ENCODE measurements at regions not wholly inside any gene's neighbourhood (a gene's known extent, or its start where the extent isn't known, plus 50 kb on each side); places are given as distances from the start of the nearest gene placed in this dataset.

GRCh38 chr5:159405611-159406031 is 75.3 kb upstream of the IL12B start:
- H3K4me3 ChIP-seq (ENCODE audit: low read depth in 1 of 2, low read length in 2 of 2): no peak overlapping the region
- H2AFZ ChIP-seq (ENCODE audit: low read depth, low read length): no peak overlapping the region
- ATAC-seq (ENCODE audit: insufficient read depth, low read depth) (no peak; the same call in 2 of the 3 replicates), DNase-seq (no peak)
- H3K9ac ChIP-seq (ENCODE audit: low read depth, low read length): no peak overlapping the region
- H3K36me3 ChIP-seq (ENCODE audit: insufficient read depth, low read length): no peaks in the 10 kb centered on the region
- no peaks in the 10 kb centered on the region for H3K79me2 ChIP-seq (ENCODE audit: insufficient read depth, low read length)
- H3K9me3 ChIP-seq (ENCODE audit: insufficient read depth, low read length, severe bottlenecking): no peaks in the 10 kb centered on the region
- H3K27me3 ChIP-seq (ENCODE audit: insufficient read depth, low read length, poor library complexity): peaks cover 12% of the 10 kb centered on the region
- H3K27ac ChIP-seq (ENCODE audit: low read length): no peak overlapping the region
- no peaks in the 10 kb centered on the region for H4K20me1 ChIP-seq (ENCODE audit: insufficient read depth, low read length)
- no peak overlapping the region for H3K4me2 ChIP-seq (ENCODE audit: insufficient read depth, low read length)
- H3K4me1 ChIP-seq (ENCODE audit: insufficient read depth, low read length): no peaks in the 10 kb centered on the region
- no peak for TF ChIP-seq CTCF (IDR thresholded peaks at IDR 0.05; ENCODE audit: borderline replicate concordance, extremely low read depth, low read length, poor library complexity, severe bottlenecking)
- TF ChIP-seq EZH2 (IDR thresholded peaks at IDR 0.05; ENCODE audit: borderline replicate concordance, low read depth, low read length, severe bottlenecking): no peak

- H3K4me1 ChIP-seq (ENCODE audit: insufficient read depth, low read length): 0 out of 2 replicates have a peak, but pooled peaks cover under 1% of the 10 kb centered on the region
- no peak for DNase-seq
Measured at GRCh38 chr5:159406571-159406970, 76.3 kb upstream of the IL12B start.

GRCh38 chr5:159409801-159410200 is 79.5 kb upstream of the IL12B start:
- Histone ChIP-seq H3K4me2 (ENCODE audit: insufficient read depth, low read length) (no peak overlapping the region), H2AFZ (ENCODE audit: low read depth, low read length) (no peak overlapping the region), H3K9ac (ENCODE audit: low read depth, low read length) (no peak overlapping the region), H3K4me3 (ENCODE audit: low read depth in 1 of 2, low read length in 2 of 2) (no peak overlapping the region), H3K27me3 (ENCODE audit: insufficient read depth, low read length, poor library complexity) (peaks cover 3% of the 10 kb centered on the region), H3K4me1 (ENCODE audit: insufficient read depth, low read length) (peaks cover 10% of the 10 kb centered on the region; the same call in 1 of the 2 replicates), H3K36me3 (ENCODE audit: insufficient read depth, low read length) (no peaks in the 10 kb centered on the region), H3K9me3 (ENCODE audit: insufficient read depth, low read length, severe bottlenecking) (no peaks in the 10 kb centered on the region), H3K27ac (ENCODE audit: low read length) (no peak overlapping the region), H4K20me1 (ENCODE audit: insufficient read depth, low read length) (no peaks in the 10 kb centered on the region), H3K79me2 (ENCODE audit: insufficient read depth, low read length) (no peaks in the 10 kb centered on the region)
- DNase-seq (no peak), ATAC-seq (ENCODE audit: insufficient read depth, low read depth) (no peak)
- no peak for TF ChIP-seq CTCF (IDR thresholded peaks at IDR 0.05; ENCODE audit: borderline replicate concordance, extremely low read depth, low read length, poor library complexity, severe bottlenecking)
- TF ChIP-seq EZH2 (IDR thresholded peaks at IDR 0.05; ENCODE audit: borderline replicate concordance, low read depth, low read length, severe bottlenecking): no peak

More at GRCh38 chr5:159406571-159406970, 76.3 kb upstream of the IL12B start:
- Histone ChIP-seq H3K4me3 (ENCODE audit: low read depth in 1 of 2, low read length in 2 of 2) (no peak overlapping the region), H3K79me2 (ENCODE audit: insufficient read depth, low read length) (no peaks in the 10 kb centered on the region), H3K9ac (ENCODE audit: low read depth, low read length) (no peak overlapping the region), H3K9me3 (ENCODE audit: insufficient read depth, low read length, severe bottlenecking) (no peaks in the 10 kb centered on the region), H3K27ac (ENCODE audit: low read length) (no peak overlapping the region), H3K36me3 (ENCODE audit: insufficient read depth, low read length) (no peaks in the 10 kb centered on the region), H2AFZ (ENCODE audit: low read depth, low read length) (no peak overlapping the region), H4K20me1 (ENCODE audit: insufficient read depth, low read length) (no peaks in the 10 kb centered on the region), H3K4me2 (ENCODE audit: insufficient read depth, low read length) (no peak overlapping the region), H3K27me3 (ENCODE audit: insufficient read depth, low read length, poor library complexity) (peaks cover 12% of the 10 kb centered on the region)
- TF ChIP-seq EZH2 (IDR thresholded peaks at IDR 0.05; ENCODE audit: borderline replicate concordance, low read depth, low read length, severe bottlenecking) (no peak), CTCF (IDR thresholded peaks at IDR 0.05; ENCODE audit: borderline replicate concordance, extremely low read depth, low read length, poor library complexity, severe bottlenecking) (no peak)
- ATAC-seq (ENCODE audit: insufficient read depth, low read depth): no peak

- H3K36me3 ChIP-seq (ENCODE audit: insufficient read depth, low read length): no peaks in the 10 kb centered on the region
- H3K9ac ChIP-seq (ENCODE audit: low read depth, low read length): no peak overlapping the region
- ATAC-seq (ENCODE audit: insufficient read depth, low read depth): no peak
- H3K4me1 ChIP-seq (ENCODE audit: insufficient read depth, low read length): peaks cover 10% of the 10 kb centered on the region; the same call in 1 of the 2 replicates
- no peak overlapping the region for H3K27ac ChIP-seq (ENCODE audit: low read length)
- TF ChIP-seq CTCF (IDR thresholded peaks at IDR 0.05; ENCODE audit: borderline replicate concordance, extremely low read depth, low read length, poor library complexity, severe bottlenecking) (no peak), EZH2 (IDR thresholded peaks at IDR 0.05; ENCODE audit: borderline replicate concordance, low read depth, low read length, severe bottlenecking) (no peak)
- DNase-seq: no peak
- H3K9me3 ChIP-seq (ENCODE audit: insufficient read depth, low read length, severe bottlenecking): no peaks in the 10 kb centered on the region
- peaks cover 3% of the 10 kb centered on the region for H3K27me3 ChIP-seq (ENCODE audit: insufficient read depth, low read length, poor library complexity)
- H4K20me1 ChIP-seq (ENCODE audit: insufficient read depth, low read length): no peaks in the 10 kb centered on the region
- no peak overlapping the region for H2AFZ ChIP-seq (ENCODE audit: low read depth, low read length)
- no peak overlapping the region for H3K4me3 ChIP-seq (ENCODE audit: low read depth in 1 of 2, low read length in 2 of 2)
- no peaks in the 10 kb centered on the region for H3K79me2 ChIP-seq (ENCODE audit: insufficient read depth, low read length)
- H3K4me2 ChIP-seq (ENCODE audit: insufficient read depth, low read length): no peak overlapping the region
Measured at GRCh38 chr5:159410480-159410879, 80.2 kb upstream of the IL12B start.
